HepG2 (cell line): ENCODE measurements at regions not wholly inside any gene's neighbourhood (a gene's known extent, or its start where the extent isn't known, plus 50 kb on each side); places are given as distances from the start of the nearest gene placed in this dataset.

Source experiments
- ASH2L ChIP-seq: fragments of 300-600, 200-600 bp; sonication (generic); IDR thresholded peaks from 2 replicates; pipeline ENCODE4 v1.7.0; 2017; ENCODE audit warnings: low read depth, mild to moderate bottlenecking, moderate library complexity, mixed read lengths, low read length; ENCODE audit not compliant: insufficient read length
- GMEB2 ChIP-seq: IDR thresholded peaks from 2 replicates; pipeline ENCODE4 v1.6.1; 2016; ENCODE audit warnings: missing biosample characterization, missing genetic modification reagents, low read depth
- HNRNPLL ChIP-seq: fragments of 200-400 bp; formaldehyde crosslinking; IDR thresholded peaks from 2 replicates; pipeline ENCODE4 v1.6.1; 2017; ENCODE audit warnings: mild to moderate bottlenecking, low read depth, low read length; ENCODE audit not compliant: poor library complexity, severe bottlenecking
- JDP2 ChIP-seq: sonication (generic); formaldehyde crosslinking; IDR thresholded peaks from 2 replicates; pipeline ENCODE4 v1.8.1; 2022; ENCODE audit warnings: missing genetic modification reagents, borderline replicate concordance
- KMT2A ChIP-seq: sonication (generic); formaldehyde crosslinking; IDR thresholded peaks from 2 replicates; pipeline ENCODE4 v1.4.0; 2020; ENCODE audit warnings: missing genetic modification reagents
- MAZ ChIP-seq, 2 experiments: sonication (generic) in 1 of 2; formaldehyde crosslinking in 1 of 2; IDR thresholded peaks; 2 replicates each; pipeline versions ENCODE4 v1.5.0 to v1.6.1; 2012 to 2020; ENCODE audit warnings: low read depth in 2 of 2, mild to moderate bottlenecking in 2 of 2, borderline replicate concordance in 1 of 2, improper control_type of control experiment in 1 of 2, low read length in 1 of 2, missing genetic modification reagents in 1 of 2, moderate library complexity in 1 of 2
- NCOA5 ChIP-seq: sonication (generic); formaldehyde crosslinking; IDR thresholded peaks from 2 replicates; pipeline ENCODE4 v1.4.0; 2020; ENCODE audit warnings: missing genetic modification reagents
- NFAT5 ChIP-seq: sonication (generic); formaldehyde crosslinking; IDR thresholded peaks from 2 replicates; pipeline ENCODE4 v1.4.0; 2020; ENCODE audit warnings: missing genetic modification reagents
- PRDM4 ChIP-seq: sonication (generic); formaldehyde crosslinking; IDR thresholded peaks from 2 replicates; pipeline ENCODE4 v1.9.0; 2021; ENCODE audit warnings: missing genetic modification reagents, borderline replicate concordance
- RBM39 ChIP-seq: fragments of 200-400 bp; formaldehyde crosslinking; IDR thresholded peaks from one replicate; pipeline ENCODE4 v1.6.1; 2018; ENCODE audit warnings: antibody characterized with exemption, mild to moderate bottlenecking, low read depth, low read length; ENCODE audit not compliant: poor library complexity, severe bottlenecking
- SAP130 ChIP-seq: IDR thresholded peaks from 2 replicates; pipeline ENCODE4 v1.6.1; 2016; ENCODE audit warnings: low read depth
- SSRP1 ChIP-seq: IDR thresholded peaks from 2 replicates; pipeline ENCODE4 v1.6.1; 2016; ENCODE audit warnings: control low read depth
- ZBTB4 ChIP-seq: sonication (generic); formaldehyde crosslinking; IDR thresholded peaks from 2 replicates; pipeline ENCODE4 v1.4.0; 2020; ENCODE audit warnings: missing genetic modification reagents, mild to moderate bottlenecking, borderline replicate concordance
- ZNF879 ChIP-seq: sonication (generic); formaldehyde crosslinking; IDR thresholded peaks from 2 replicates; pipeline ENCODE4 v1.8.1; 2023; ENCODE audit warnings: missing genetic modification reagents

GRCh38 chr2:61694312-61695274, 156.4 kb upstream of the XPO1 start (continued):
- TF ChIP-seq NFAT5 (CRISPR knock-in tag) (no peak), GMEB2 (CRISPR knock-in tag) (no peak), KMT2A (CRISPR knock-in tag) (no peak), ZNF879 (CRISPR knock-in tag) (0 out of 2 replicates have a peak, but pooled peaks have one; percentile 32), PRDM4 (CRISPR knock-in tag) (no peak), NCOA5 (CRISPR knock-in tag) (no peak), JDP2 (CRISPR knock-in tag) (no peak), ASH2L (peak; percentile 56), SSRP1 (CRISPR knock-in tag) (no peak), MAZ (IDR thresholded peaks at IDR 0.05; ENCODE audit: borderline replicate concordance, low read depth, low read length) (no peak; the same call in 1 of the 2 replicates), MAZ (CRISPR knock-in tag; IDR thresholded peaks at IDR 0.05; ENCODE audit: low read depth) (peak; percentile 88), ZBTB4 (CRISPR knock-in tag) (peak; percentile 66; the same call in 1 of the 2 replicates), HNRNPLL (peak; percentile 21), SAP130 (CRISPR knock-in tag) (peak; percentile 49), RBM39 (peak; percentile 75)
